Neural cell (in vitro differentiated cells): ENCODE measurements at regions not wholly inside any gene's neighbourhood (a gene's known extent, or its start where the extent isn't known, plus 50 kb on each side); places are given as distances from the start of the nearest gene placed in this dataset.

ENCODE experiments used
- H2AFZ ChIP-seq: fragments of 200-600, 300-800 bp; sonication (generic), shearing (Covaris generic); 2 replicates; pipeline ENCODE4 v1.6.0; 2014; ENCODE audit warnings: low read depth, mild to moderate bottlenecking, antibody characterized with exemption, low read length, moderate library complexity
- H3F3A ChIP-seq: fragments of 200-600 bp; shearing (Covaris generic); 2 replicates; pipeline ENCODE4 v1.6.1; 2016; ENCODE audit warnings: mild to moderate bottlenecking, moderate library complexity, mixed read lengths, antibody characterized with exemption, low read length; ENCODE audit not compliant: insufficient read depth, poor library complexity, severe bottlenecking
- H3K27ac ChIP-seq: fragments of 200-600, 300-800 bp; sonication (generic), shearing (Covaris generic); 2 replicates; pipeline ENCODE4 v1.5.1; 2014; ENCODE audit warnings: mild to moderate bottlenecking, low read length, moderate library complexity
- H3K27me3 ChIP-seq: fragments of 300-800, 200-600 bp; sonication (generic), shearing (Covaris generic); 2 replicates; pipeline ENCODE4 v1.6.0; 2014; ENCODE audit warnings: mild to moderate bottlenecking, low read depth, low read length, moderate library complexity; ENCODE audit not compliant: insufficient read depth
- H3K36me3 ChIP-seq: fragments of 300-800, 200-600 bp; sonication (generic), shearing (Covaris generic); 2 replicates; pipeline ENCODE4 v1.5.1; 2014; ENCODE audit warnings: mild to moderate bottlenecking, antibody characterized with exemption, low read length, moderate library complexity; ENCODE audit not compliant: insufficient read depth
- H3K4me2 ChIP-seq: fragments of 300-800, 200-600 bp; sonication (generic), shearing (Covaris generic); 2 replicates; pipeline ENCODE4 v1.6.0; 2014; ENCODE audit warnings: mild to moderate bottlenecking, low read length
- H3K4me3 ChIP-seq: fragments of 300-800, 200-600 bp; sonication (generic), shearing (Covaris generic); 2 replicates; pipeline ENCODE4 v1.5.1; 2014; ENCODE audit warnings: mild to moderate bottlenecking, low read length, moderate library complexity
- H3K79me2 ChIP-seq: fragments of 200-600 bp; shearing (Covaris generic); replicated peaks from 2 replicates; pipeline ENCODE4 v1.6.0; 2014; ENCODE audit warnings: mild to moderate bottlenecking, low read length, moderate library complexity; ENCODE audit not compliant: insufficient read depth
- H3K9ac ChIP-seq: fragments of 300-800, 200-600 bp; sonication (generic), shearing (Covaris generic); 2 replicates; pipeline ENCODE4 v1.6.1; 2016; ENCODE audit warnings: mild to moderate bottlenecking, low read length, mixed read lengths
- H3K9me2 ChIP-seq: fragments of 200-600 bp; shearing (Covaris generic); 2 replicates; pipeline ENCODE4 v1.6.1; 2016; ENCODE audit warnings: mild to moderate bottlenecking, low read length, mixed read lengths; ENCODE audit not compliant: insufficient read depth
- H3K9me3 ChIP-seq: fragments of 200-600, 300-800 bp; sonication (generic), shearing (Covaris generic); 2 replicates; pipeline ENCODE4 v1.6.1; 2016; ENCODE audit warnings: mild to moderate bottlenecking, mixed run types, low read length, moderate library complexity, mixed read lengths
- H4K20me1 ChIP-seq: fragments of 200-600 bp; shearing (Covaris generic); 2 replicates; pipeline ENCODE4 v1.6.1; 2016; ENCODE audit warnings: mild to moderate bottlenecking, mixed run types; ENCODE audit not compliant: insufficient read depth
- CTCF ChIP-seq: fragments of 450-650 bp; IDR thresholded peaks from 2 replicates; pipeline ENCODE4 v1.5.1; 2014; ENCODE audit warnings: antibody characterized with exemption, mild to moderate bottlenecking, moderate library complexity; ENCODE audit not compliant: poor library complexity, severe bottlenecking
- EP300 ChIP-seq: fragments of 450-650 bp; conservative IDR thresholded peaks from 2 replicates; pipeline ENCODE4 v1.6.1; 2014; ENCODE audit warnings: antibody characterized with exemption, mild to moderate bottlenecking, moderate library complexity; ENCODE audit not compliant: poor library complexity, severe bottlenecking
- EZH2 ChIP-seq: fragments of 200-600, 300-800 bp; shearing (Covaris generic), sonication (generic); IDR thresholded peaks from 2 replicates; pipeline ENCODE4 v1.6.1; 2014; ENCODE audit warnings: antibody characterized with exemption, low read length, borderline replicate concordance, mild to moderate bottlenecking; ENCODE audit not compliant: insufficient read depth, poor library complexity, severe bottlenecking
- MXI1 ChIP-seq: fragments of 450-650 bp; conservative IDR thresholded peaks from 2 replicates; pipeline ENCODE4 v1.6.1; 2014; ENCODE audit warnings: antibody characterized with exemption, mild to moderate bottlenecking; ENCODE audit not compliant: poor library complexity, severe bottlenecking
- POLR2AphosphoS5 ChIP-seq: IDR thresholded peaks from 2 replicates; pipeline ENCODE4 v1.6.1; 2012
- RAD21 ChIP-seq: fragments of 450-650 bp; conservative IDR thresholded peaks from 2 replicates; pipeline ENCODE4 v1.6.1; 2014; ENCODE audit warnings: antibody characterized with exemption, mild to moderate bottlenecking, moderate library complexity
- REST ChIP-seq: IDR thresholded peaks from 2 replicates; pipeline ENCODE4 v1.6.1; 2012; ENCODE audit warnings: borderline replicate concordance
- SMC3 ChIP-seq: fragments of 450-650 bp; conservative IDR thresholded peaks from 2 replicates; pipeline ENCODE4 v1.6.1; 2014; ENCODE audit warnings: antibody characterized with exemption, mild to moderate bottlenecking, moderate library complexity; ENCODE audit not compliant: poor library complexity
- TAF1 ChIP-seq: IDR thresholded peaks from 2 replicates; pipeline ENCODE4 v1.6.1; 2012; ENCODE audit warnings: low read depth

- H3K4me3 ChIP-seq, result peak overlapping the region; percentile 17
- no peaks in the 10 kb centered on the region for H3K79me2 ChIP-seq
- peak overlapping the region; percentile 28 for H3K4me2 ChIP-seq
- no peak for TF ChIP-seq MXI1
- TF ChIP-seq POLR2AphosphoS5, result no peak
- no peak for TF ChIP-seq CTCF
- no peak for TF ChIP-seq TAF1
- peak; percentile 89 for TF ChIP-seq REST
- TF ChIP-seq EP300, result peak; percentile 52
- no peak for TF ChIP-seq SMC3
- no peak for TF ChIP-seq EZH2
- peak; percentile 25 for TF ChIP-seq RAD21
- H3K9me3 ChIP-seq, result no peaks in the 10 kb centered on the region
- no peaks in the 10 kb centered on the region for H3K9me2 ChIP-seq
- H3K36me3 ChIP-seq, result no peaks in the 10 kb centered on the region
- no peaks in the 10 kb centered on the region for H4K20me1 ChIP-seq
- H3K27ac ChIP-seq, result peak overlapping the region; percentile 74
- peak overlapping the region; percentile 23 for H2AFZ ChIP-seq
- H3K27me3 ChIP-seq, result no peaks in the 10 kb centered on the region
- H3F3A ChIP-seq, result no peaks in the 10 kb centered on the region
- H3K9ac ChIP-seq, result peak overlapping the region; percentile 27
These were observed 82.7 kb upstream of the SUCLG2 start for GRCh38 chr3:67737140-67737539.

- no peak overlapping the region for H3K27ac ChIP-seq
- TF ChIP-seq TAF1, result no peak
- H3F3A ChIP-seq, result no peaks in the 10 kb centered on the region
- H2AFZ ChIP-seq, result no peak overlapping the region
- no peak overlapping the region for H3K9ac ChIP-seq
- no peaks in the 10 kb centered on the region for H3K79me2 ChIP-seq
- no peak overlapping the region for H3K4me2 ChIP-seq
- H3K4me3 ChIP-seq, result no peak overlapping the region
- no peaks in the 10 kb centered on the region for H3K9me3 ChIP-seq
- no peaks in the 10 kb centered on the region for H3K9me2 ChIP-seq
- H3K27me3 ChIP-seq, result no peaks in the 10 kb centered on the region
- no peaks in the 10 kb centered on the region for H4K20me1 ChIP-seq
- H3K36me3 ChIP-seq, result no peaks in the 10 kb centered on the region
These were observed 79.0 kb upstream of the SUCLG2 start for GRCh38 chr3:67733269-67733950.

GRCh38 chr3:67724434-67724833 lies 70.0 kb upstream of the SUCLG2 start:
- no peak overlapping the region for H2AFZ ChIP-seq
- no peaks in the 10 kb centered on the region for H4K20me1 ChIP-seq
- TF ChIP-seq EZH2 (no peak), SMC3 (no peak), REST (no peak), MXI1 (no peak), EP300 (no peak), POLR2AphosphoS5 (no peak), TAF1 (no peak), RAD21 (no peak), CTCF (no peak)
- peaks cover 4% of the 10 kb centered on the region for H3K9me3 ChIP-seq
- no peak overlapping the region for H3K4me3 ChIP-seq
- no peak overlapping the region for H3K4me2 ChIP-seq
- no peaks in the 10 kb centered on the region for H3K9me2 ChIP-seq
- H3K27me3 ChIP-seq, result no peaks in the 10 kb centered on the region
- no peaks in the 10 kb centered on the region for H3K36me3 ChIP-seq
- no peaks in the 10 kb centered on the region for H3F3A ChIP-seq
- no peak overlapping the region for H3K27ac ChIP-seq
- H3K9ac ChIP-seq, result no peak overlapping the region
- H3K79me2 ChIP-seq, result no peaks in the 10 kb centered on the region
